ENCODE measurements at regions not wholly inside any gene's neighbourhood (a gene's known extent, or its start where the extent isn't known, plus 50 kb on each side); places are given as distances from the start of the nearest gene placed in this dataset.

DNA sequence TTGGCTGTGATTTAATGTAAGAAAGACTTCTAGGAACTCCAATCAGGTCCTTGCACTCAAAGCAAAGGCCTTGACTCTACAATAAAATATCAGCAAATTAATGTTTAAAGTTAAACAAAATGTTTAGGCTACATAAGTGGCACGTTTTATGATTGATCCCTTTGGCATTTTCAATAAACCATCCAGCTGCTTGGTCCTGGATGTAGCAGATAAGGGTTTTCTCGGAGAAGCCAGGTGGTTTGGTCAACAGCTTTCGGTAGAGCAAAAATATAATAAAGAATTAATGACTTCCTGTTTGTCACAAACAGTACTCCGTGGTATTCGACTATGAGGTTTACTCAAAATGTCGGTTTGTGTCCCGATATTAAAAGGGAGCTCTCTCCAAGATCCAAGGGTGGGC, 95.8 kb downstream of the GEMIN8 start:
- TF ChIP-seq, protein P1, sequence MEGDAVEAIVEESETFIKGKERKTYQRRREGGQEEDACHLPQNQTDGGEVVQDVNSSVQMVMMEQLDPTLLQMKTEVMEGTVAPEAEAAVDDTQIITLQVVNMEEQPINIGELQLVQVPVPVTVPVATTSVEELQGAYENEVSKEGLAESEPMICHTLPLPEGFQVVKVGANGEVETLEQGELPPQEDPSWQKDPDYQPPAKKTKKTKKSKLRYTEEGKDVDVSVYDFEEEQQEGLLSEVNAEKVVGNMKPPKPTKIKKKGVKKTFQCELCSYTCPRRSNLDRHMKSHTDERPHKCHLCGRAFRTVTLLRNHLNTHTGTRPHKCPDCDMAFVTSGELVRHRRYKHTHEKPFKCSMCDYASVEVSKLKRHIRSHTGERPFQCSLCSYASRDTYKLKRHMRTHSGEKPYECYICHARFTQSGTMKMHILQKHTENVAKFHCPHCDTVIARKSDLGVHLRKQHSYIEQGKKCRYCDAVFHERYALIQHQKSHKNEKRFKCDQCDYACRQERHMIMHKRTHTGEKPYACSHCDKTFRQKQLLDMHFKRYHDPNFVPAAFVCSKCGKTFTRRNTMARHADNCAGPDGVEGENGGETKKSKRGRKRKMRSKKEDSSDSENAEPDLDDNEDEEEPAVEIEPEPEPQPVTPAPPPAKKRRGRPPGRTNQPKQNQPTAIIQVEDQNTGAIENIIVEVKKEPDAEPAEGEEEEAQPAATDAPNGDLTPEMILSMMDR (IDR thresholded peaks at IDR 0.05 in 8 of 11, conservative IDR thresholded peaks at IDR 0.05 in 3 of 11) = no peak
- TF ChIP-seq POLR2A (IDR thresholded peaks at IDR 0.05) = no peak

All from spleen (tissue), 7 donors.